CD14-positive monocyte (primary cell): ENCODE measurements at regions not wholly inside any gene's neighbourhood (a gene's known extent, or its start where the extent isn't known, plus 50 kb on each side); places are given as distances from the start of the nearest gene placed in this dataset.

Experiments used
- DNase-seq, 3 donors: peaks; one replicate each; pipeline ENCODE4 v3.0.0-alpha.2; 2011 to 2022
- H2AFZ ChIP-seq: 2 replicates; pipeline ENCODE4 v1.6.0; 2012; ENCODE audit warnings: mild to moderate bottlenecking, low read depth, low read length, inconsistent platforms; ENCODE audit not compliant: insufficient read depth, poor library complexity, severe bottlenecking
- H3K27ac ChIP-seq, 2 donors: 1 replicate in 1 of 2; 2 replicates in 1 of 2; pipeline ENCODE4 v1.5.1; 2012 to 2013; ENCODE audit warnings: low read length in 2 of 2, control low read depth in 1 of 2, inconsistent platforms in 1 of 2, low read depth in 1 of 2, mild to moderate bottlenecking in 1 of 2
- H3K27me3 ChIP-seq, 2 donors: one replicate each; pipeline versions ENCODE4 v1.6.0 to v1.6.1; 2011 to 2013; ENCODE audit warnings: low read length in 2 of 2; ENCODE audit not compliant: control insufficient read depth in 2 of 2, insufficient read depth in 2 of 2
- H3K36me3 ChIP-seq, 2 donors: replicated peaks in 1 of 2; 1 replicate in 1 of 2; 2 replicates in 1 of 2; pipeline versions ENCODE4 v1.5.1 to v1.6.1; 2012 to 2013; ENCODE audit warnings: low read length in 2 of 2, control low read depth in 1 of 2, inconsistent platforms in 1 of 2, mild to moderate bottlenecking in 1 of 2; ENCODE audit not compliant: insufficient read depth in 2 of 2, control insufficient read depth in 1 of 2
- H3K4me1 ChIP-seq, 2 donors: 1 replicate in 1 of 2; 2 replicates in 1 of 2; pipeline versions ENCODE4 v1.5.1 to v1.6.1; 2012 to 2013; ENCODE audit warnings: low read length in 2 of 2, control low read depth in 1 of 2, inconsistent platforms in 1 of 2, mild to moderate bottlenecking in 1 of 2, moderate library complexity in 1 of 2; ENCODE audit not compliant: insufficient read depth in 2 of 2, control insufficient read depth in 1 of 2
- H3K4me2 ChIP-seq: replicated peaks from 2 replicates; pipeline ENCODE3; 2012; ENCODE audit warnings: low read length, moderate library complexity, mild to moderate bottlenecking; ENCODE audit not compliant: poor library complexity, severe bottlenecking; ENCODE audit errors: extremely low read depth
- H3K4me3 ChIP-seq, 3 experiments: fragments of 200-600 bp in 1 of 3; sonication (generic) in 1 of 3; replicated peaks in 1 of 3; 1 replicate in 2 of 3; 2 replicates in 1 of 3; pipeline ENCODE4 v1.5.1; 2011 to 2013; ENCODE audit warnings: low read length in 3 of 3, mild to moderate bottlenecking in 3 of 3, control low read depth in 2 of 3, low read depth in 2 of 3, inconsistent platforms in 1 of 3, moderate library complexity in 1 of 3
- H3K79me2 ChIP-seq: 2 replicates; pipeline ENCODE4 v1.6.0; 2012; ENCODE audit warnings: mild to moderate bottlenecking, control low read depth, inconsistent platforms, low read length, moderate library complexity; ENCODE audit not compliant: insufficient read depth
- H3K9ac ChIP-seq: 2 replicates; pipeline ENCODE4 v1.6.0; 2017; ENCODE audit warnings: low read length, mild to moderate bottlenecking; ENCODE audit not compliant: insufficient read depth, poor library complexity, severe bottlenecking
- H3K9me3 ChIP-seq, 2 donors: replicated peaks in 1 of 2; 1 replicate in 1 of 2; 2 replicates in 1 of 2; pipeline versions ENCODE4 v1.5.1 to v1.6.1; 2012 to 2013; ENCODE audit warnings: low read length in 2 of 2, control low read depth in 1 of 2; ENCODE audit not compliant: control insufficient read depth in 1 of 2, insufficient read depth in 1 of 2
- H4K20me1 ChIP-seq: 2 replicates; pipeline ENCODE4 v1.6.0; 2012; ENCODE audit warnings: mild to moderate bottlenecking, low read length, control low read depth, moderate library complexity; ENCODE audit not compliant: insufficient read depth
- H3K27ac Mint-ChIP-seq, 7 donors: one replicate each; pipeline ENCODE4 v1.8.0; 2020; ENCODE audit warnings: mild to moderate bottlenecking in 7 of 7, mixed read lengths in 7 of 7, moderate library complexity in 6 of 7, inconsistent platforms in 2 of 7
- H3K27me3 Mint-ChIP-seq, 3 donors: one replicate each; pipeline ENCODE4 v1.8.0; 2021 to 2022; ENCODE audit warnings: low read depth in 3 of 3, mild to moderate bottlenecking in 3 of 3, mixed read lengths in 3 of 3, moderate library complexity in 3 of 3, inconsistent platforms in 1 of 3
- H3K36me3 Mint-ChIP-seq, 2 donors: one replicate each; pipeline ENCODE4 v1.8.0; 2020; ENCODE audit warnings: mixed read lengths in 2 of 2, inconsistent platforms in 1 of 2, mild to moderate bottlenecking in 1 of 2
- H3K4me1 Mint-ChIP-seq: one replicate; pipeline ENCODE4 v1.8.0; 2020; ENCODE audit warnings: mild to moderate bottlenecking, mixed read lengths
- H3K4me3 Mint-ChIP-seq, 2 donors: one replicate each; pipeline ENCODE4 v1.8.0; 2020; ENCODE audit warnings: mild to moderate bottlenecking in 2 of 2, mixed read lengths in 2 of 2, moderate library complexity in 1 of 2
- H3K9me3 Mint-ChIP-seq, 7 donors: one replicate each; pipeline ENCODE4 v1.8.0; 2020 to 2022; ENCODE audit warnings: mixed read lengths in 7 of 7, mild to moderate bottlenecking in 6 of 7, moderate library complexity in 6 of 7, inconsistent platforms in 2 of 7
- CTCF ChIP-seq: fragments of 200-600 bp; IDR thresholded peaks from one replicate; pipeline ENCODE4 v1.8.0; 2022; ENCODE audit warnings: antibody characterized with exemption, mild to moderate bottlenecking
- WGBS: methylation state at CpG from one replicate; pipeline ENCODE4 v1.1.5; 2013; ENCODE audit warnings: missing lambda C conversion rate; ENCODE audit not compliant: insufficient coverage; 5-methylcytosine and 5-hydroxymethylcytosine counted together
- intact Hi-C, 2 donors: fragments of 100-400 bp; cut with micrococcal nuclease; formaldehyde crosslinking; loops; one replicate each; pipeline versions ENCODE4 v1.15.0 to v1.15.1; 2023

- H3K79me2 ChIP-seq: no peaks in the 10 kb centered on the region
- intact Hi-C loops: no loop called here
- 100% methylated on average over 5 of the region's 5 CpGs for WGBS
Observed at GRCh38 chr2:23249348-23249747, 135.6 kb upstream of the KLHL29 start.

GRCh38 chr2:23250371-23250770 is 134.6 kb upstream of the KLHL29 start:
- intact Hi-C loops: no loop called here
- Histone ChIP-seq H2AFZ (no peak overlapping the region), H3K27me3 (no peaks in the 10 kb centered on the region), H3K9ac (no peak overlapping the region), H3K27ac (no peak overlapping the region), H3K4me2 (no peak overlapping the region), H3K79me2 (no peaks in the 10 kb centered on the region), H3K4me3 (no peak overlapping the region), H3K9me3 (no peaks in the 10 kb centered on the region), H3K4me1 (no peaks in the 10 kb centered on the region), H3K36me3 (no peaks in the 10 kb centered on the region), H4K20me1 (no peaks in the 10 kb centered on the region)
- peaks cover 0 to 8% (median 3%) of the 10 kb centered on the region in 7 donors for H3K9me3 Mint-ChIP-seq
- DNase-seq: no peak
- peaks cover 0 to 5% (median 4%) of the 10 kb centered on the region in 3 donors for H3K27me3 Mint-ChIP-seq
- H3K4me3 Mint-ChIP-seq: no peak overlapping the region
- 64% methylated on average over 1 of the region's 2 CpGs for WGBS
- no peaks in the 10 kb centered on the region for H3K4me1 Mint-ChIP-seq
- no peak overlapping the region for H3K27ac Mint-ChIP-seq
- TF ChIP-seq CTCF: no peak
- H3K36me3 Mint-ChIP-seq: no peaks in the 10 kb centered on the region

More at GRCh38 chr2:23249348-23249747, 135.6 kb upstream of the KLHL29 start:
- H3K9me3 Mint-ChIP-seq: peaks cover 0 to 8% (median 3%) of the 10 kb centered on the region in 7 donors
- no peak overlapping the region for H3K27ac ChIP-seq
- no peaks in the 10 kb centered on the region for H3K36me3 ChIP-seq
- no peaks in the 10 kb centered on the region for H3K36me3 Mint-ChIP-seq
- no peak for TF ChIP-seq CTCF
- no peak overlapping the region for H3K4me3 ChIP-seq
- H3K9ac ChIP-seq: no peak overlapping the region
- H3K9me3 ChIP-seq: no peaks in the 10 kb centered on the region
- no peak overlapping the region for H3K4me3 Mint-ChIP-seq
- DNase-seq: no peak
- H3K4me2 ChIP-seq: no peak overlapping the region
- H3K4me1 ChIP-seq: no peaks in the 10 kb centered on the region
- no peaks in the 10 kb centered on the region for H3K27me3 ChIP-seq
- peaks cover 0 to 4% (median 3%) of the 10 kb centered on the region in 3 donors for H3K27me3 Mint-ChIP-seq
- H2AFZ ChIP-seq: no peak overlapping the region
- H3K27ac Mint-ChIP-seq: no peak overlapping the region
- H4K20me1 ChIP-seq: no peaks in the 10 kb centered on the region
- H3K4me1 Mint-ChIP-seq: no peaks in the 10 kb centered on the region
